Prostate gland (tissue), 2 donors: ENCODE measurements at regions not wholly inside any gene's neighbourhood (a gene's known extent, or its start where the extent isn't known, plus 50 kb on each side); places are given as distances from the start of the nearest gene placed in this dataset.

Experiments used
- DNase-seq: peaks from one replicate; pipeline ENCODE4 v3.0.0-alpha.2; 2019; ENCODE audit warnings: low spot score
- H3K27ac ChIP-seq, 2 donors: fragments of 200-600 bp; sonication (generic); 2 replicates each; pipeline ENCODE4 v1.5.1; 2017 to 2019
- H3K27me3 ChIP-seq: fragments of 200-600 bp; sonication (generic); replicated peaks from 2 replicates; pipeline ENCODE4 v1.5.1; 2019; ENCODE audit not compliant: insufficient read depth
- H3K36me3 ChIP-seq, 2 donors: fragments of 200-600 bp; sonication (generic); 1 replicate in 1 of 2; 2 replicates in 1 of 2; pipeline versions ENCODE4 v1.5.1 to v1.8.1; 2017 to 2019
- H3K4me1 ChIP-seq: fragments of 200-600 bp; sonication (generic); replicated peaks from 2 replicates; pipeline ENCODE4 v1.5.1; 2019
- H3K4me3 ChIP-seq, 2 donors: fragments of 200-600 bp; sonication (generic); 2 replicates each; pipeline ENCODE4 v1.5.1; 2017 to 2019
- H3K9me3 ChIP-seq: fragments of 200-600 bp; sonication (generic); 2 replicates; pipeline ENCODE4 v1.5.1; 2017
- POLR2A ChIP-seq: fragments of 450-650 bp; IDR thresholded peaks from one replicate; pipeline ENCODE4 v1.6.1; 2016; ENCODE audit warnings: antibody characterized with exemption, mild to moderate bottlenecking
- POLR2AphosphoS5 ChIP-seq: sonication (generic); formaldehyde crosslinking; IDR thresholded peaks from one replicate; pipeline ENCODE4 v1.6.1; 2017; ENCODE audit warnings: antibody characterized with exemption
- WGBS: methylation state at CpG from one replicate; pipeline ENCODE4 v1.1.5; 2018; 5-methylcytosine and 5-hydroxymethylcytosine counted together
- intact Hi-C: fragments of 100-400 bp; cut with DNase I; formaldehyde crosslinking; loops from one replicate; pipeline ENCODE4 v1.14.2; 2022
- TF ChIP-seq, protein P1 (sequence below), 4 experiments: fragments of 200-600 bp in 2 of 4; fragments of 450-650 bp in 2 of 4; sonication (generic) in 2 of 4; IDR thresholded peaks; 1 replicate in 3 of 4; 2 replicates in 1 of 4; pipeline ENCODE4 v1.5.1; 2016 to 2019; ENCODE audit warnings: antibody characterized with exemption in 4 of 4, mild to moderate bottlenecking in 2 of 4, moderate library complexity in 2 of 4

DNA sequence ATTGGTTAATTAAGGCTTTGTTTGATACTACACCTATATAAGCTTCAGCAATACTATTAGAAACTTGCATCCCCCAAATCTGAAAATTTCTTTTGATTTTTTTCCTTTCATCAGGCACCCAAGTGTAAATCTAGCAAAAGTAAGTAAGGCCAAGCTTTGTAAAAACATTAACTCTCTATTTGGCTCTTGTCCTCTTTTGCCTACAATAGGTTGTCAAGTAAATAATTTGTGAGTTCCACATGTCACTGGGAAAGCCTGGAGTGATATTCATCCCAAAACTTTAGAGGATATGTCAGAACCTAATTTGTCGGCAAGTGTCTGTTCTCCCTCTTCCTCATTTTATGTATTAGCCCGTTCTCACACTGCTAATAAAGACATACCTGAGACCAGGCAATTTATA lies 492.4 kb downstream of the IPMK start:
- intact Hi-C loops = no loop called here
- H3K27ac ChIP-seq = no peak overlapping the region
- TF ChIP-seq POLR2AphosphoS5 (no peak), POLR2A (no peak)
- TF ChIP-seq, protein P1, sequence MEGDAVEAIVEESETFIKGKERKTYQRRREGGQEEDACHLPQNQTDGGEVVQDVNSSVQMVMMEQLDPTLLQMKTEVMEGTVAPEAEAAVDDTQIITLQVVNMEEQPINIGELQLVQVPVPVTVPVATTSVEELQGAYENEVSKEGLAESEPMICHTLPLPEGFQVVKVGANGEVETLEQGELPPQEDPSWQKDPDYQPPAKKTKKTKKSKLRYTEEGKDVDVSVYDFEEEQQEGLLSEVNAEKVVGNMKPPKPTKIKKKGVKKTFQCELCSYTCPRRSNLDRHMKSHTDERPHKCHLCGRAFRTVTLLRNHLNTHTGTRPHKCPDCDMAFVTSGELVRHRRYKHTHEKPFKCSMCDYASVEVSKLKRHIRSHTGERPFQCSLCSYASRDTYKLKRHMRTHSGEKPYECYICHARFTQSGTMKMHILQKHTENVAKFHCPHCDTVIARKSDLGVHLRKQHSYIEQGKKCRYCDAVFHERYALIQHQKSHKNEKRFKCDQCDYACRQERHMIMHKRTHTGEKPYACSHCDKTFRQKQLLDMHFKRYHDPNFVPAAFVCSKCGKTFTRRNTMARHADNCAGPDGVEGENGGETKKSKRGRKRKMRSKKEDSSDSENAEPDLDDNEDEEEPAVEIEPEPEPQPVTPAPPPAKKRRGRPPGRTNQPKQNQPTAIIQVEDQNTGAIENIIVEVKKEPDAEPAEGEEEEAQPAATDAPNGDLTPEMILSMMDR (IDR thresholded peaks at IDR 0.05) = no peak
- no peaks in the 10 kb centered on the region for H3K27me3 ChIP-seq
- H3K4me3 ChIP-seq = no peak overlapping the region
- H3K9me3 ChIP-seq = no peaks in the 10 kb centered on the region
- DNase-seq = no peak
- no peaks in the 10 kb centered on the region for H3K4me1 ChIP-seq
- WGBS = 70% methylated on average over 2 of the region's 2 CpGs
- no peaks in the 10 kb centered on the region for H3K36me3 ChIP-seq

DNA sequence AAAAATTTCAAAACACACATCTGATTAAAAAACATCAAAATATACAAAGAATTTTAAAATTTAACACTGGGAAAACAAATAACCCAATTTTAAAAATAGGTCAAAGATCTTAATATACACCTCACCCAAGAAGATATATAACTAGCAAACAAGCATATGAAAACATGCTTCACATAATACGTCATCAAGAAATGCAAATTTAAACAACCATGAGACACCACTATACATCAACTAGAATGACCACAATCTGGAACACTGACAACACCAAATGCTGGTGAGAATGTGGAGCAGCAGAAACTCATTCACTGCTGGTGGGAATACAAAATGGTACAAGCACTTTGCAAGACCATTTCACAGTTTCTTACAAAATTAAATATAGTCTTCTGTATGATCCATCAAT lies 498.4 kb downstream of the IPMK start:
- H3K27me3 ChIP-seq = no peaks in the 10 kb centered on the region
- WGBS = 92% methylated on average over 1 of the region's 1 CpG
- H3K27ac ChIP-seq = no peak overlapping the region
- DNase-seq = no peak
- H3K9me3 ChIP-seq = no peaks in the 10 kb centered on the region
- H3K36me3 ChIP-seq = no peaks in the 10 kb centered on the region
- no peak overlapping the region for H3K4me3 ChIP-seq
- no peaks in the 10 kb centered on the region for H3K4me1 ChIP-seq
- TF ChIP-seq, protein P1 (IDR thresholded peaks at IDR 0.05) = no peak
- no peak for TF ChIP-seq POLR2A
- TF ChIP-seq POLR2AphosphoS5 = no peak
- intact Hi-C loops = no loop called here

DNA sequence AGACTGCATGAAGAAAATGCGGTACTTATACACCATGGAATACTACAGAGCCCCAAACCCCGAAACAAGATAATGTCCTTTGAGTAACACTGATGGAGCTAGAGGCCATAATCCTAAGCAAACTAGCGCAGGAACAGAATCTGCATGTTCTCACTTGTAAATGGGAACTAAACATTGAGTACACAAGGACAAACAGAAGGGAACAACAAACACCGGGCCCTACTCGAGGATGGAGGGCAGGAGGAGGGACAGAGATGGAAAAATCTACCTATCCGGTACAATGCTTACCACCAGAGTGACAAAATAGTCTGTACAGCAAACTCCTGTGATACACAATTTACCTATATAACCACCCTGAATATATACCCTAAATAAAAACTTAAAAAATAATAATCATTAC lies 507.9 kb downstream of the IPMK start:
- DNase-seq = peak; percentile 6
- peak; percentile 59 for TF ChIP-seq POLR2AphosphoS5
- no peak for TF ChIP-seq POLR2A
- TF ChIP-seq, protein P1 (IDR thresholded peaks at IDR 0.05) = no peak
- no peaks in the 10 kb centered on the region for H3K9me3 ChIP-seq
- no peak overlapping the region for H3K4me3 ChIP-seq
- 59% methylated on average over 6 of the region's 6 CpGs for WGBS
- H3K36me3 ChIP-seq = no peaks in the 10 kb centered on the region
- H3K4me1 ChIP-seq = no peaks in the 10 kb centered on the region
- H3K27ac ChIP-seq = no peak overlapping the region
- intact Hi-C loops = no loop called here
- no peaks in the 10 kb centered on the region for H3K27me3 ChIP-seq

DNA sequence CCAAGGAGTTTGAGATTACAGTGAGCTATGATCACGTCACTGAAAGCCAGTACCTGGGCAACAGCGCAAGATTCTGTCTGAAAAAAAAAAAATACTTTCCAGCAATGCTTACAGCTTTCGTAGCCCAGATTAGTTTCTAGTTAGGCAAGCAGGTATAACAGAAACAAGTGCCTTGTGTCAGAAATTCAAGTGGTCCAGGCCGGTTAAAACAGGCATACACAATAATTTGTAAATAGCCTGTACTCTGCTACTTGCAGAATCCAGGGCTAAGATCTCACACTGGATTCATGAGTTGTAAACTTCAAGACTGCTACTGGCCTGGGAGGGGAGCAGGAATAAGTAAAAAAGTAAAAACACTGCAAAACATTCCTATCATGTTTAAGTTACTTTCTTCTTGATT lies 512.9 kb downstream of the IPMK start:
- Histone ChIP-seq H3K27ac (no peak overlapping the region), H3K4me1 (no peaks in the 10 kb centered on the region), H3K27me3 (no peaks in the 10 kb centered on the region), H3K9me3 (no peaks in the 10 kb centered on the region), H3K36me3 (no peaks in the 10 kb centered on the region), H3K4me3 (no peak overlapping the region)
- no peak for DNase-seq
- TF ChIP-seq, protein P1 (IDR thresholded peaks at IDR 0.05) = no peak
- TF ChIP-seq POLR2AphosphoS5 (no peak), POLR2A (no peak)
- intact Hi-C loops = no loop called here
- WGBS = 50% methylated on average over 4 of the region's 4 CpGs

DNA sequence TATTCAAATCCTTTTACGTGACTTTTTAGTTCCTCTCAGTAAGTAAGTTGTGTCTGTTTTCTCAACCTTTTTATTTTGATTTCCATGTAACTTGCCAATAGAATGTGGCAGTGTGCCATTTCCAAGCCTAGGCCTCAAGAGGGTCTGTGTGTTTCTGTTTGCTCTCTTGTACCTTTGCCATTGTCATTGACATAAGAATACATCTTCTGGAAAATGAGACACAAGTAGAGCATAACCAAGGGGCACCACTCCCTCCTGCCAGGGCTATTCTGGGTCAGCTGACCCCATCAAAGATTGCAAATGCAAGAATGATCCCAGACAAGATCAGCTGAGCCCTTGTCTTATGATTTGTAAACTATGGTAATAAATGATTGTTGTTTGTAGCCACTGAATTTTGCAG lies 524.0 kb downstream of the IPMK start:
- H3K27ac ChIP-seq = no peak overlapping the region
- 36% methylated on average over 1 of the region's 1 CpG for WGBS
- DNase-seq = no peak

More for the DNA sequence above, 524.0 kb downstream of the IPMK start:
- Histone ChIP-seq H3K4me3 (no peak overlapping the region), H3K36me3 (no peaks in the 10 kb centered on the region), H3K27me3 (no peaks in the 10 kb centered on the region), H3K4me1 (no peaks in the 10 kb centered on the region), H3K9me3 (no peaks in the 10 kb centered on the region)
- intact Hi-C loops = no loop called here
- no peak for TF ChIP-seq POLR2AphosphoS5
- TF ChIP-seq, protein P1 (IDR thresholded peaks at IDR 0.05) = no peak
- no peak for TF ChIP-seq POLR2A
